HG02973 (cell line): ENCODE measurements at regions not wholly inside any gene's neighbourhood (a gene's known extent, or its start where the extent isn't known, plus 50 kb on each side); places are given as distances from the start of the nearest gene placed in this dataset.
"Not testable (repeated sequence)": the region's sequence is repeated elsewhere in the genome, so short reads cannot be mapped to it uniquely, and the experiment has no call there.

ENCODE experiments used
- ATAC-seq: cut with Tn5 transposase; IDR thresholded peaks from one replicate; pipeline ENCODE4 v1.9.1; 2021; ENCODE audit warnings: moderate library complexity; ENCODE audit not compliant: unreplicated experiment

DNA sequence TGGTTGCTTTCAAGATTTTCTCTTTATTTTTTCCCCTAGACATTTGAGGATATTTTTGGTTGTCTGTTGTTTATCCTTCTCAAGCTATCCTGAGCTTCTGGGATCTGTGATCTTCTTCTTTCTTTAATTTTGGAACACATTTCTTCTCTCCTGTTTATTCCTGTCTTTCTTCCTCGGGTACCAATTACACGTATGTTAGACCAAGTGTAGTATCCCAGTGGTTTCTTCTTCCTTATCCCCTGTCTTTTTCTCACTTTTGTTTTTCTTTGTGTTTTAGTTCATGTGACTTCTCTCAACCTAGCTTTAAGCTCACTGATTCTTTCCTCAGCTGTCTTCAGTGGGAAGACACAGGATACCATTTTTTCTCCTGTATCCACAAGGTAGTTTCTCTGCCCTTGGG is 120.0 kb downstream of the GALR1 start:
- ATAC-seq, result no peak

DNA sequence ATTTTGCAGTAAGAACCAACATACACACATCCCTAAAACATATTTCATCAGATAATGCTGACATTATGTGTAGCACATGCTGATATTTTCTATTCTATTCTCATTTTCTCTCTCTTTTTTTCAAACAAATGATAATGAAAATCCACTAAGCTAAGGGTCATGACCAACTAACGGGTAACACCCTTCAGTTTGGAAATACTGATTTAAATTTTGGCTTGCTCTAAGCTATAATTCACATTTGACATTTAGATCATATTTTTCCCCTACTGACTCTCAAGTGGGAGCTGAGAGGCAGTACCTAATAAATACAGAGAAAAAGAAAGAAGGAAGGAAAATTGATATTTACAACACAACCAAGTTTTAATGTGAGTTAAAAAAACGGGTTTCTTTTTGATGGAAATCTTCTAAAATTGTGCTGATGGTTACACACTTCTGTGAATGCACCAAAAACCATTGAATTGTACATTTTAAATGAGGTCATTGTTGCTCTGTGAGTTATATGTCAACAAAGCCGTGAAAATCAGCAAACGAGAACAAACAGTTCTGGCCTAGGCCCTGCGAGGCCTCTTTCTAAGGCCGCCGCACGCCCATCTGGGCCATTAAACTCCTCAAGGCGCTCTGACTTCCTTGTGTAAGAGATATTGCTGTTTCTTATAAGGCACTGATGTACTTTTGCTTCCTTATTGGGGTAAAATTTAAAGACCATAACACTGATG is 124.2 kb downstream of the GALR1 start:
- no peak for ATAC-seq

DNA sequence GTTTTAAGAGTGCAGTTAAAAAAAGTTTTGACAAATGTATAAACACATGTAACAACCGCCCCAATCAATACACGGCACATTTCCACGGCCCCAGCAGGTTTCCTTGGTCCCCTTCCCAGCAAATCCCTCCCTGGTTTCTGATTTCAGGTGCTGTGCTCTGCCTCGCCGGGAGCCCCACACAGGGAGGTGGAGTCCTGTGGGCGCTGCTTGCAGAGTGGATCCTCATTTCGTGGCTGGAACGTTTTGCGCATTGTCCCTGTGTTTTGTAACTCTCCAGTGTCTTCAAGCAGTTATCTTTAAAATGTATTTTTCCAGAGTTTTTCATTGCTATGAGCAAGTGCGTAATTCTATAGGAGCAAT is 124.8 kb downstream of the GALR1 start:
- ATAC-seq, result no peak

DNA sequence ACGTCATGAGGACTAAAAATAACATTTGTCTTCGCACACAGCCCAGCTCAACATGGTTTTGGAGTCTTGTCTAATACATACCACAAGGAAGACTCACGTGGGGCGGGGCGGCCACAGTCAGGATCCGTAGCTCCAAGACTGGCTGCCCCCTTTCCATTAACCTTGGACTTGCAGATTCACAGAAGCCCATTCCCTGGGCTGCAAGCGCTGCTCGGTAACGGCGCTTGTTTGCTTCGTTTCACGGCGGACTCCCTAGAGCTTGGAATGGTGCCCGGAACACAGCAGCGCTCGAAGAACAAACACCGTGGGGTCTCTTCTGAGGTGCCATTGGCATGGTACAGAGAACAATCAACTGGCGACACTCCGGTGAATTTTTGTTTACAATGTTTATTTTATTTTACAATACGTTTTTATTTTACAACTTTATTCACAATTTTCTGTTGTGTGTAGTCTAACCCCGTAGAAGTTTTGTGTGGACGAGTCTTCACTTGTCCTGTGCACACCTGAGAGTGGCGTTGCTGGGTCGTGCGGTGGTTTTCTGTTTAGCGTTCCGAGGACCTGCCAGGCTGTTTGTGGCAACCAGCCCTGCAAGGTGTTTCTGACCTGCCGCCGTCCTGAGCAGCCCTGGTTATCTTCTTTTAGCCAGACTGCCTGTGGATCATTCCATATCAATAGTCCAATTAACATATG is 126.5 kb downstream of the GALR1 start:
- ATAC-seq, result no peak

DNA sequence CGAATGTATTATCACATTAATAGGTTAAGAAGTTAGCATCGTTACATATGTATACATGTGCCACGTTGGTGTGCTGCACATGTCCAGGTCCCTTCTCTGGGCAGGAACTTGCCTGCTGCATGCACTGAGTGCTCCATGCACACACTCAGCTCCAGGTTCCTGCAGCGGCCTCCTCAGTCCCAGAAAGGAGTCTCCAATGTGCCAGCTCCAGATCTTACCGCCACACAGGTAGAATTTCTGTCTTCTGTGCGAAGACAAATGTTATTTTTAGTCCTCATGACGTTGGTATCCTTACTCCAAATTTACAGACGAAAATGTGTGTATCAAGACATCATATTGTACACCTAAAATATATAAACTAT is 127.1 kb downstream of the GALR1 start:
- ATAC-seq, result no peak

DNA sequence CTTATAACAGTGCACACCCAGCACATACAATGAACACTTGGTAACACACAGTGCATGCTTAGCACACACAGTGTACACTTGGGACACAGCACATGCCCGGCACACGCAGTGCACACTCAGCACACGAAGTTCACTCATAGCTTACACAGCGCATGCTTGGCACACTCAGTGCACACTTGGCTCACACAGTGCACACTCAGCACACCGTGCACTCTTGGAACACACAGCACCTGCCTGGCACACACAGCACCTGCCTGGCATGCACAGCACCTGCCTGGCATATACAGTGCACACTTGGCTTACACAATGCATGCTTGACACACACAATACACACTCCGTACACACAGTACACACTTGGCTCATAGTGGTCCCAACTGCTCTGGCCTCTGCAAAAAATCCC is 128.2 kb downstream of the GALR1 start:
- ATAC-seq, result no peak

DNA sequence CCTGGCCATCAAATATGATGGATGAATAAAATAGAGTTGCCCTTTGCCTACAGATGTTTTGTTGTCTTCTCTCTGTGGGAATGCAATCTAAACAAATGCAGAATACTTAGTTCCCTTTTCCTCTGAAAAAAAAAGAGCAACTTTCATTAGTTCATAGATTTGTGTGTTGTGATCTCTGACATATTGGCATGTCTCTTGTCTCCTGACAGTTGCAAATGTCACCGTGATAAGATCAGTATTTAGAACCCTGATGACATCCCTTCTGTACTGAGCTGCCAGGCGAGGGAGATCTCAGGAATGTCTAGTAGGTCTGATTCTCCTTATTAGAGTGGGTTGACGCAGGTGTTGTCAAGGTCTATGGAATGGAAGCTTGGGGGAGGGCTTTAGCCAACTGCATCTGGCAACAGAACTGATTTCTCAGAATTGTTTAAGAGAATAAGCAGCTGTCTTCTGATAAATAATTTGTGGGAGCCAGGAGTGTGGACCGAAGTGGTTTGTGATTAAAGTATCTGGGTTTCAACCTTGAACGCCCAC is 130.4 kb downstream of the GALR1 start:
- no peak for ATAC-seq

DNA sequence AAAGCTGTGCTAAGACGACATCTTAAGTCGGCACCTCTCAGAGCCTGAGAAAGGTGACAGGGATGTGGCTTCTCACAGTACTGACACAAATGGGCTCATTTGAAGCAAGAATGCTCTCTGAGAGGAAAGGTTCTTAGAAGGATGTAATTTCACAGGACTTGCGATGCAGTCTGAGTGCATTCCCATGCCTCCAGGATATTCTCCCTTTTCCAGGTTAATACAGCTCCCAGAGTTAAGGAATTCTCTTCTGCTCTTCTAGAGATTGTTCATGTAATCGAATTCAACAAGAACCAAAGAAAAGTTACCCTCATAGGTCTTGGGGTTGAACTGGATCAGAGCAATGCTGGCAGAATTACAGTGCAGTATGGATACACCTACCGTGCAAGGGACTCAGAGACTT is 131.0 kb downstream of the GALR1 start:
- ATAC-seq, result no peak

DNA sequence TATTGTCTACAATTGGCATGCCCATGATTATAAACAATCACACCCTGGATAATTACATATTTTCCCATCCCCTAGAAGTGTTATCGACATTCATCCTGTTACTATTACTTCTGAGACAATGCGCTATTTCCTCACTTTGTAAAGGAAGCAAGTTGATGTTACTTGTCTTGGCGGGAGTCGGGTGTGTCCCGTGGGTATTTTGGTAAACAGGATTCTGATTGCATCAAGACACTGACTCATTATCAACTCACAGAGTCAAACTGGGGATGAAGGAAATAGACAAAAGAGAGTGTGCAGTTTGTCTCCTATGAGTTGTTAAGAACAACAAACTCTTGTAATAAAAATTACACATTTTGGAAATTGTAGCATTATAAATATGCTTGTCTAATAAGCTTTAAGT is 142.7 kb downstream of the GALR1 start:
- ATAC-seq, result no peak

DNA sequence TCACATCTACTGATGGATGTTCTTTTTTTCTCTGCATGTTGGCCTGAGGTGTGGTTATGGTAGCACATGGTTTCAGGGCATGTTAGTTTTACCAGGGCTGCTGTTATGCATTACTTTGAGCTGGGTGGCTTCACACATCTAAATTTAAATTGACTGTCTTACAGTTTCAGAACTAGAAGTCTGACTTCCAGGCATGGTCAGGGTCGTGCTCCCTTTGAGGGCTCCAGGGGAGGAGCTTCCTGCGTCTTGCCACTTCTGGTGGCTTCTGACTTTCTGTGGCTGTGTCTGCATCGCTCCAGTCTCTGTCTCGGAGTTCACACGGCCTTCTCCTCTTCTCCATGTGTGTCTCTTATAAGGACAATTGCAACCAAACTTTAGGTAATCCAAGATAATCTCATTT is 143.9 kb downstream of the GALR1 start:
- ATAC-seq, result no peak

DNA sequence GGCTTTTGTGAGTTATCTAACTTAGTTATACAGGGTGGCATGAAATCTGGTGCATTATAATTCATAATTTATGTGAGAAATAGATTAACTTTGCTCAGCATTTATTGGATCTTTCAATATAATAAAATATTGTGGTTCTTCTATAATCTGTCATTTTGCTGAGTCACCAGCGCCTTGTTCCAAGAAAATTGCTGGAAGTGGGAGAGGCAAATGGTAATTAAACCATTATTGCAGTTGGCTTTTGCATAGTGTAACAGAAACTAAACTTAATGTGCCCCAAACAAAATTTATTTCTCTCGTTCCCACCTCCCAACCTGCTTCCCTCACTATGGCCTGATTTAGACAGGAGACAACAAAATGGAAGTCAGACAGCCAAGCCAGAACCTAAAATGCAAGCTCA is 146.3 kb downstream of the GALR1 start:
- no peak for ATAC-seq

DNA sequence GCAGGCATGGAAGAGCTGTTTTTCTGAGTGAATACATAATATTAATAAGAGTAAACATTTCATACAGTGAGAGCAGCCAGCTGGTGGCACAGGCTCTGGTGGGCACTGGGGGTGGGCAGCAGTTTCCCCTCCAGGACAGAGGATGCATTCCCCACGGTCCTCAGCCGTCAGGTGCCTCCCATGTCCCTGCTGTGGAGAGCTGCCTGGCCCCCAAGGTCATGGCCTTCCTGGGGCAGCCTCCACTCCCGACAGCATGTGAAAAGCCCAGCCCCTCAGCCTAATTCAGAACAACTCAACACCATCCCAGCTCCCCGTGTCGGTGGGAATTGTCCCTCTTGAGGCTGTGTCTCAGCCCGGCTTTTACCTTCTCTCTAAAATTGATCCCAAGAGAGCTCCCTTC is 147.4 kb downstream of the GALR1 start:
- ATAC-seq, result no peak

DNA sequence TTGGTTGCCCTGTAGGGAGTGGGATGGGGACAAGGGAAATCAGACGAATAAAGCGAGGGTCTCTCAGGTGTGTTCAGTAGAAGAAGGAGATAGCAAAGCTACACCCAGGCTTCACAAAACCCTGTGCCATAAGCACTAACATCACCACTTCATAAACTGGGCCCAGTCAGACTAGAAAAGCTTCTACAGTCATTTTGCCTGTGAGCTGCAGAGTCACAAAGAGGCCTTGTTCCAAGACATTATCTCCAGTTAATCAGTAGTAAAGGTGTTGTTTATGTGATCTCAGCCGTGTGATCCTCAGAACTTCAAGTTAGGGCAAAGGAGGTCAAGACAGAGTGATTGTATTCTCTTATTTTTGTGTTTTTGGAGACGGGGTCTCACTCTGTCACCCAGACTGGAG is 148.0 kb downstream of the GALR1 start:
- no peak for ATAC-seq

DNA sequence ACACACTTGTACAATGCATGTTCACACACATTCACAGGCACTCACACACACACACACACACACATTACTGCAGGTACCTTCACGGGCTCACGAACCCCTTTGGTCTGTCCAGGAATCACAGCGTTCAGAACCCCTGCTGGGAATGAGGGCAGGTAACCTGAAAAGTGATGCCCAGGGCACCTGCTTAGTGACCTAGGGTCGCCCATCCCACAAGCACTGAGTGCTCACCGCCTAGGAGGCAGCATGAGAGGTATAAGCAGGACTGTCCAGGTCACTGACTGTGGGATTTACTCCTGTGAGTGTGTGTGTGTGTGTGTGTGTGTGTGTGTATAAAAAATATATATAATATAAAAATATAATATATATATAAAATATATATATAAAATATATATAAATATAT is 150.9 kb downstream of the GALR1 start:
- ATAC-seq, result no peak

DNA sequence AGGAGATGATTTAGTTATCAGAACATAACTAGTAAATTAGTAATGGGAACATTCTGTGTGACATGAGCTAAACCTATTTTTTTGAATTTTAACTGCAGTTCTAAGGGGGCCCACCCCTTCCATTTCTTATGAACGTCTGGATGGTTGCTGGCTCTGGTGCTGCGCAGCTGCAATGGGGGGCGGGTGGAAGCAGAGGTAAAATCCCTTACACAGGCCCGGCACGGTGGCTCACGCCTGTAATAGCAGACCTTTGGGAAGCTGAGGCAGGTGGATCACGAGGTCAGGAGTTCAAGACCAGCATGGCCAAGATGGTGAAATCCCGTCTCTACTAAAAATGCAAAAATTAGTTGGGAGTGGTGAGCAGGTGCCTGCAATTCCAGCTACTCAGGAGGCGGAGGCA is 151.5 kb downstream of the GALR1 start:
- ATAC-seq, result no peak

DNA sequence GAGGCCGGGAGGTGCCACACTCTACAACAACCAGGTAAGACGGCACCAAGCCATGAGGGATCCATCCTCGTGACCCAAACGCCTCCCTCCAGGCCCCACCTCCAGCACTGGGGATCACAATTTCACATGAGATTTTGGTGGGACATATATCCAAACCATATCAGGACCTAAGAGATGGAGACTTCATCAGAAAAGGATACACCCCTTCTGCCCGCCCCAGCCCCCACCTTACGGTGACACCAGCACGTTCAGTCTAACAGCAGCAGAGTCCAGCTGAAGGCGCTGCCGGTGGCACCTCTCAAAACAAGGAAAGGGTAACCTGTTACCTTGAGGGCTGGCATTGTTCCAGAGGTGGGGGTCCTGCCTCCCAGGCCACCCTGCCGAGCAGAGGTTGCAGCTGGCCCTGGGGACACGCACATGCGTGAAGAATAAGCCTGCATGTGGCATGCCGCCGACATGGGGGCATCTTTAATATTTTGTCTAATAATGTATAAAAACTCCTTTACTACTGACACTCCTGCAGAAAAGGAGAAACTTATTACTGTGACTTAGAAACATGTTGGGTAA is 154.4 kb downstream of the GALR1 start:
- no peak for ATAC-seq

DNA sequence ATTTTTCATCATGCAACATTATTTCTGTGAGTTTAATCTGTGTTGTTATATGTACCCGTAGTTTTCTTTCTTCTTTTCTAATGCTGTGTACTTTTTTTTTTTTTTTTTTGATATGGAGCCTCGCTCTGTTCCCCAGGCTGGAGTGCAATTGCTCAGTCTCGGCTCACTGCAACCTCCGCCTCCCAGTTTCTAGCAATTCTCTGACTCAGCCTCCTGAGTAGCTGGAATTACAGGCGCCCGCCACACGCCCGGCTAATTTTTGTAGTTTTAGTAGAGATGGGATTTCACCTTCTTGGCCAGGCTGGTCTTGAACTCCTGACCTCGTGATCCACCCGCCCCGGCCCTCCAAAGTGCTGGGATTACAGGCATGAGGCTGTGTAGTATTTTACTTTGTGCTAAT is 155.4 kb downstream of the GALR1 start:
- no peak for ATAC-seq

DNA sequence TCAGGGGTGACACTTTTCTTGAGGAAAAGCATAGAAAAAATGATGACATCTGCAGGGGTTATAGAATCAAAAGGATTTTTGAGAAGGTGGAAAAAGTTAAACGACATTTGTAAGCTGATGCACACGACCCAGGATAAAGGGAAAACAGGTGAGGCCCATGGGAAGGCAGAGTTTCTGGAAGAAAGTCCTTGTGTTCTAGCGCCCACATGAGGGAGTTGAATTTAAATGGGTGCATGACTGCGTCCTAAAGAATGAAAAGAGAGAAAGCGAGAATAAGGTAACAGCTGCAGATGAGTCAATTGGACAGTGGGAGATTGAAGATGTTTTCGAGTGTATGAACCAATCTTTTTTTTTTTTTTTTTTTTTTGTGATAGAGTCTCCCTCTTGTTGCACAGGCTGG is 158.1 kb downstream of the GALR1 start:
- ATAC-seq, result no peak

DNA sequence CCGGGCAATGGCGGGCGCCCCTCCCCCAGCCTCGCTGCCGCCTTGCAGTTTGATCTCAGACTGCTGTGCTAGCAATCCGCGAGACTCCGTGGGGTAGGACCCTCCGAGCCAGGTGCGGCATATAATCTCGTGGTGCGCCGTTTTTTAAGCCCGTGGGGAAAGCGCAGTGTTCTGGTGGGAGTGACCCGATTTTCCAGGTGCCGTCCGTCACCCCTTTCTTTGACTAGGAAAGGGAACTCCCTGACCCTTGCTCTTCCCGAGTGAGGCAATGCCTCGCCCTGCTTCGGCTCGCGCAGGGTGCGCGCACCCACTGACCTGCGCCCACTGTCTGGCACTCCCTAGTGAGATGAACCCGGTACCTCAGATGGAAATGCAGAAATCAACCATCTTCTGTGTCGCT is 171.9 kb downstream of the GALR1 start:
- not testable (repeated sequence) for ATAC-seq

DNA sequence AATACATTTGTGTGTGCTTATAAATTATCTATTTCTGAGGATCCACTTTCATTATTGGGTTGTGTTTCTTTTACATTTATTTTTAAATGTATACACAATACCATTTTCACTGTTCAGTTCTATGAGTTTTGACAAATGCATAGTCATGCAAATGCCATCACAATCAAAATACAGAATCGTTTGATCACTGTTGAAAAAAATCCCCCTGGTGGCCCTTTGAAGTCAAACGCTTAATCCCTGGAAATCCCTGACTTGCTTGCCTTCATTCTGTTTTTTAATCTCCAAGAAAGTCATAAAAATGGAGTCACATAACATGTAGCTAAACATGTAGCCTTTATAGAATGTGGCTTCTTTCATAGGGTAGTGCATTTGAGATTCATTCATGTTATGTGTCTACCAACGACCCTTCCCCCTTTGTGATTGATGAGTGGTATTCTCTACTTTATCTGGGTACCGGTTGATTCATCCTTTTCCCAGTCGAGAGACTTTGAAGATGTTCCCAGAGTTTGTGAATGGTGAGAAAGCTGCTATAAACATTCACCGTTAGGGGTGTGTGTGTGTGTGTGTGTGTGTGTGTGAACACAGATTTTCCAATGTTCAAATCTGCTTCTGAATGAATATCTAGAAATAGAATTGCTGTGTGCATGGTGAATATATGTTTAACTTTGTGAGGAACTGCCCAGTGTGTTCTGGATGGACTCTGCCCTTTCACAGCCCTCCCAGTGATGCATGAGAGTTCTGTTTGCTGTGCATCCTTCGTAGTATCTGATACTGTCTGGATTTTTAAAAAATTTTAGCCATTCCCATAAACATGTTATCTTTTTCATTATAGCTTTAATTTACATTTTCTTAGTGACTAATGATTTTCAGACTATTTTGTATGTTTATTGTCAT is 173.6 kb downstream of the GALR1 start:
- ATAC-seq, result no peak

DNA sequence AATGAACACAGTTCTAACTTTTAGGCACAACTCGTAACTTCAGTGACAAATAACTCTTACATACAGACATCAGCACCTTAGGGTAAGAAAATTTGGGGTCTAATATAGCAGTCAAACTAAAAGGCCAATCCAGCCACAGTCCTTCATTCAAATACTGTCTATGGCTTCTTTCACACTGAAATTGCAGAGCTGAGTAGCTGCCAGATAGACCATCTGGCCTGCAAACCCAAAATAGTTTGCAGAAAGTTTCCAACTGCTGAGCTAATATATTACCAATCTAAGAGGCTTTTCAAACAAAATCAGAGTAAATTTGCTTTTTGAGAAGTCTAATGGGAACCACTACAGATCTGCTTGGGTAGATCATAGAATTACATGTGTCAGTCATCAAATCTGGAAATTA is 183.4 kb downstream of the GALR1 start:
- ATAC-seq, result no peak
